HG03095 (cell line): ENCODE measurements at regions not wholly inside any gene's neighbourhood (a gene's known extent, or its start where the extent isn't known, plus 50 kb on each side); places are given as distances from the start of the nearest gene placed in this dataset.
A peak's percentile ranks its signal among the peaks of the same experiment; 100 is the strongest.

Experiments
- ATAC-seq: cut with Tn5 transposase; IDR thresholded peaks from one replicate; pipeline ENCODE4 v1.9.1; 2021; ENCODE audit warnings: moderate library complexity; ENCODE audit not compliant: unreplicated experiment

DNA sequence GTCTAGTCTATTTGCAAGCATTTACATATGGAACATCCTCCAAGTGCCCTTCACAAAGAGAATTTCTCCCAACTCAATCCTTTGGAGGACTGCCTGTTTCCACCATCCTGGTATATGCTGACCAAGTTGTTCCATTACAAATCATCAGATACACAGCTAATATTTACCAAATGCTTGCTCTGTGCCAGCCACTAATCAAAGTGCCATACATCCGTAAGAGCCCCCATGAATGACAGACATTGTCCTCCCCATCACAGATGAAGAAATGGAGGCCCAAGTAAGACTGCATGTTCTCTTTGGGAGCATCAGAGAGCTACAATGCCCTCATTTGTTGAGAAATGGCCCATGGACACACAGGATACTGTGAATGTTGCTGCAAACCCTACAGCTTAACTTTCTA, 130.0 kb upstream of the BACE2 start:
- no peak for ATAC-seq

DNA sequence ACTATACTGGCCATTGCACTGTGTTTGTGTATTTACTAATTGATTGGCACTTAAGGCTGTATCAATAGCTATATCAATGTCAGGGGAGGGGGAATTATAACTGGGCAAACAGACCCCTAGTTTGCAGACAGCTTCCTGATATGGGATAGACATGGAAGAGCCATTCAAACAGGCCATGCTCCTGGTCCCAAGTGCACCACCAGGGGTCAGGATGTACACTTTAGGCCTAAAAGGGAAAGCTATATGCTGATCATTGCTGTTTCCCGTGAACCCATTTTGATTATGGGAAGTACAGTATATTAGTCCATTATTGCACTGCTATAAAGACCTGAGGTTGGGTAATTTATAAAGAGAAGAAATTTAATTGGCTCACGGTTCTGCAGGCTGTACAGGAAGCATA, 124.9 kb upstream of the BACE2 start:
- no peak for ATAC-seq

DNA sequence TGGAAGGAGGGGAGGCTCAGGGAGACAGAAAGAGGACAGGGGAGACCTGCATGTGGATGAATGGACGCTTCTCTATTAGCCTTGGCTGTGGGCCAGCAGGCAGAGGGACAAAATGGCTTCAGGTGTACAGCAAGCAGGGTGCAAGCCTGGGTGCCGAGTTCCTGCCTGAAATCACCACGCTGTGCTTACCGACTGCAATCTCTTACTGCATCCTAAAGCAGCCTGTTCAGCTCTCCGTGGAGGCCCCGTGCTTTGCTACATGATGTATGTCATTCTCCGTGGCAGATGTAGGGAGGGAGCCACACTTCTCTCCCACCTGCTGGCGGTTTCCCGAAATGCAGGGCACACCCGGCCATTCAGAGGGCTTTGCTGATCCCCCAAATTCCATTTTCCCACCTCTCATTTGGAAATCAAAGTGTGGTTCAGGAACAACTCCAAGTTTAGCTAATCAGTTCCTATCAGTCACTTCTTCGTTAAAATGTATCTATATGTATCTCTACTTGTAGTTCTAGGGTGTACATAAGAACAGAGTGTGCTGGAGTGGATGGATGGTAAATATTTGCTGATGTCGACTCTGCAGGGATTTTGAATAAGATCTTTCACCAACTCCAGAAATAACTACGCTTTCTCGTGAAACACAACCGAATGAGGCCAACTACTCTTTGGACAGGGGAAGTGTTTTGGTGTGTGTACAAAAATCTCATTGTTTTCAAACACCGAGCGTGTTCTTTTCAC, 122.3 kb upstream of the BACE2 start:
- no peak for ATAC-seq

DNA sequence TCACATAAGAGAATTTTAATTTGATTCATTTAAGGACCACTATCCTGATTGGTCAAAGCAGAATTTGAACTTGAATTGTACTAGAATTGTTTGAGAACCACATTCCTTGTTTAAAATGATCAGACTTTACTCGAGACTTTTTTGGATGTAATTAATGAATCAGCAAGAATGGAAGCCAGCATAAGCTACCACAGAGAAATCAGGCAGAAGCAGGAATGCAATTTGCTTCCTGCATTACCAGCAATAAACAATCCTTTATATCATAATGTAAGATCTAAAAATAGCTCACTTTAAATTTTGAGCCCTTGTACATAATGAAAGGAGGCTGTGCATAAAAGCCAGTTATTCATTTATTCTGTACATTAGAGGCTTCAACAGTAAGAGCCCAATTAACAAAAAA, 119.8 kb upstream of the BACE2 start:
- ATAC-seq, result no peak

- no peak for ATAC-seq
These were observed 119.3 kb upstream of the BACE2 start for GRCh38 chr21:41048623-41049022.

DNA sequence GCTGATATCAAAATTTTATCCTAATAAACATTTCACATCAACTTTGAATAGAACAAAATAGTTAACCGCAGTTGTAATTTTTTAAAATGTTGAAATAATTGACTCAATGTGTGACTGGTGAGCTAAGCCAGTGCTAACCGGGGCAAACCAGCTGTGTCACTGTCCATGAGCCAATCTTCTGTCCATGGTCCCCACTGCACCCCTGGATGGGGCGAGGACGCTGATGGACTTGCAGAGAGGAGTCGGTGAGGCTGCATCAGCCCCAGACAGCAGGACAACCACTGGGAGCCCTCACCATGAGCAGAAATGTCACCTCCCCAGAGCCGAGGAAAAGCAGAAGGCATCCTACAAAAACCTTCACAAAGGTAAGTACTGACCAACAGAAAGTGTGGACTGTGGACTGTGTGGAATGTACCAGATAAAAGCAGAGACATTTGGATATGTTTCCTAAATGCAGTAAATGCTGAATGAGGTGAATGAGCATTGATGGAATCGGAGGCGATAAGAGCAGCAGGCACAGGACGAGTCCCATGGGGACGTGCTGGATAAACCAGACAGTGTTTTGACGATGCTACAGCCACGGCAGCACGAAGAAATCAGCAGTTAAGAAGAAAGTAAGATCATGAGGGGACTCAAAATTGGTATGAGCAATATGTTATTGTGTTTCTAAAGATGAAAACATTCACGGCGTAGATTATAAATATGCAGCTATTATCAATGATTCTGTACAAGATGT, 115.0 kb upstream of the BACE2 start:
- ATAC-seq, result no peak

DNA sequence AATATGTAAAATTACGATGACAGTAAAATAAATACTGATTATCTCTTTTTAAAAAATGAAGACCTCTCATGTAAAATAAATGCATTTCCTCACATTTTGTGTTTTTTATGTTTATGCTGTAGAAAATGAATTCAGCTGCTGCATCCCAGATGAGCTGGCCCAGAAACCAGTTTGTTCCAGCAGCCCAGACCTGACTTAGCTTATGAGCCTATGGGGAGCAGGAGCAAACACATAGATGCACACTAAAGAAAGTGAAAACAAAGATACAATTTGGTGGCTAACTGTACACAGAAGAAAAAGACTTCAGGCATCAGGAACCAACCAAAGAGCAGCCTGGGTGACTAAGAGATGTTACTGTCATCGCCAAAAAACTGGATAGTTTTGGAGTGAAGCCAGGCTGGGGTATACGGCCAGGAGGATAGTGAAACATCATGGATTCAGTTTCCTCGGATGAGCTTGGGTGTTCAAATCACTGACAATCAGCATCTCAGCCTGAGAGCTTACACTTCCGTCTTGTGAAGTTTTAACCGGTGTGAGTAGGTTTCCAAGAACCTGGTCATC, 113.9 kb upstream of the BACE2 start:
- no peak for ATAC-seq

- ATAC-seq, result no peak
These were observed 112.7 kb upstream of the BACE2 start for GRCh38 chr21:41055266-41055665.

DNA sequence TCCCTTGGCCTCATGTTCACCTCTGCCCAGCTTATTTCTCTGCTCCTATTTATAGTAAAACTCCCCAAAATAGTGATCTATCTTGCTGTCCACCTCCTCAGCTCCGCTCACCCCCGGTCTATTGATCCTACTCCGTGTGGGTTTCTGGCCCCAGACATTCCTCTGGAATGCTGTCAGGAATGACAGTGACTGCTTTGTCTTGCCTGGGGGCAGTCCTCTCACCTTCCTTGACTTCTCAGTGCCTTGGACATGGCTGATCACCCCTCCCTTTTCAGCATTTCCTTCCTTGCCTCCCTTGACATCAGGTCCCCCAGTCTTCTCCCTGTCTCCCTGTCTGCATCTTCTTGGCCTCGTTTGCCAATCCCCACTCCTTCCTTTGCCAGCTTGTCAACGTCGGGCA, 108.1 kb upstream of the BACE2 start:
- ATAC-seq, result no peak

DNA sequence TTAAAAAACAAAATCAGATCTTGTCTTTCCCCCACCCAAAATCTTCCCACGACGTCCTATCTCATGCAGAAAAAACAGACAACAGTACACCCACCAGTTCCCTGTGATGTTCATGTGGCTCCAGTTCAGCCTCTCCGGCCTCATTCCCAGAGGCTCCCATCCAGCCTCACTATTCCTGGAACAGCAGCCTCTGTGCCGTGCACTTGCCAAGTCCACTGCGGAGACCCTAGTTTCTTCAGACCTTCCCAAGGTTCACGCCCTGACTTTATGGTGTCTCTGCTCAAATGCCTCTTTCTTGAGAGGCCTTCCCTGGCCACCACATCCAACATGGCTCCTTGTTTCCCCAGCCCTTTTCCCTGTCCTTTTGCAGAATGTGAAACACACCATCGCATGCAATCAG, 106.3 kb upstream of the BACE2 start:
- no peak for ATAC-seq

- no peak for ATAC-seq
These were observed 103.6 kb upstream of the BACE2 start for GRCh38 chr21:41064334-41064791.

GRCh38 chr21:41064951-41065350, 103.0 kb upstream of the BACE2 start:
- no peak for ATAC-seq

- ATAC-seq, result no peak
These were observed 102.4 kb upstream of the BACE2 start for GRCh38 chr21:41065539-41065938.

GRCh38 chr21:41066086-41066938, 101.6 kb upstream of the BACE2 start:
- no peak for ATAC-seq

GRCh38 chr21:41067709-41068108, 100.3 kb upstream of the BACE2 start:
- no peak for ATAC-seq

DNA sequence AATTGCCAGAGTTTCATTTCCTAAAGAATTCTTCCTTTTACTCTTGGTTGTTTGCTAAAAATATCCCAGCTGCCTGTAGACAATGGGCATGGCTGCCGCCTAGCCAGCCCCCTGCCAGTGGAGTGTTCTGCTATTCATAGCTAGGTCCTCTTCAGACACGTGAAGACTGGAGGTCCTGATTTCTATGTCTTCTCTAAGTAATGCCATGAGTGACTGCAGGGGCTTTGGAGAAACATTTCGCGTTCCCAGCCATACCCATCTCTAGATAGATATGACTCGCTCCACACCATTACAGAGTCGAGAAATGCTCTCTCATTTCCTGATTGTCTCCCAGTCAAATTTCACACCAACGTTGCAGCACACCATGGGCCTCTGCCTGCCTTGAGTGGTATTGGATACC, 99.5 kb upstream of the BACE2 start:
- no peak for ATAC-seq

- peak; percentile 70 for ATAC-seq
These were observed 98.9 kb upstream of the BACE2 start for GRCh38 chr21:41068967-41069642.

DNA sequence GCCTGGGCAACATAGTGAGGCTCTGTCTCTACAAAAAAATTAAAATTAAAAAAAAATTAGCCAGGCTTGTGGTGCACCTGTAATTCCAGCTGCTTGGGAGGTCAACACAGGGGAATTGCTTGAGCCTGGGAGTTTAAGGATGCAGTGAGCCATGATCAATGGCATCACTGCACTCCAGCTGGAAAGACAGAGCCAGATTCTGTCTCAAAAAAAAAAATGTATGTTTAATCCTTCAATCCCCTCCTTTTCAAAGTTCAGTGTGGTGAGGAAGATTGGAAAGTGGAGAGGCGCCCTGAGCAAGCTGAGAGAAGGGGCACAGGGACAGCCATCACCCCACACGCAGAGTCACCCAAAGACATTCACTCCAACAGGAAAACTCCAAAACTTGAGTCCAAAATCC, 97.7 kb upstream of the BACE2 start:
- no peak for ATAC-seq

- ATAC-seq, result no peak
These were observed 96.4 kb upstream of the BACE2 start for GRCh38 chr21:41071258-41072171.

- no peak for ATAC-seq
These were observed 94.4 kb upstream of the BACE2 start for GRCh38 chr21:41073558-41073957.
